H1 (cell line): ENCODE measurements at regions not wholly inside any gene's neighbourhood (a gene's known extent, or its start where the extent isn't known, plus 50 kb on each side); places are given as distances from the start of the nearest gene placed in this dataset.
A peak's percentile ranks its signal among the peaks of the same experiment; 100 is the strongest.

Experiments
- CTCF ChIA-PET: fragments of 300-600 bp; sonication (Branson Sonifier 250); formaldehyde crosslinking; loops from one replicate; lab custom pipeline; 2021; ENCODE audit not compliant: partially characterized antibody; lab: Charles Lee
- POLR2A ChIA-PET: fragments of 300-600 bp; sonication (Branson Sonifier 250); formaldehyde crosslinking; loops from one replicate; lab custom pipeline; 2021; ENCODE audit warnings: inconsistent platforms; ENCODE audit not compliant: partially characterized antibody; lab: Charles Lee
- DNase-seq, 2 experiments: peaks; one replicate each; pipeline versions ENCODE4 v3.0.0 to v3.0.0-alpha.2; 2010 to 2022; ENCODE audit warnings: low spot score in 2 of 2, low read depth in 1 of 2, mixed read lengths in 1 of 2
- FAIRE-seq: peaks from 2 replicates; lab custom pipeline; 2011; peaks lifted over from hg19 to GRCh38; lab: Jason Lieb, UNC
- H2AFZ ChIP-seq: 2 replicates; pipeline ENCODE4 v1.8.1; 2012; ENCODE audit warnings: low read length, inconsistent platforms
- H2AK5ac ChIP-seq: 2 replicates; pipeline ENCODE4 v1.6.1; 2013; ENCODE audit warnings: low read depth, low read length
- H2BK120ac ChIP-seq: replicated peaks from 2 replicates; pipeline ENCODE3; 2013; ENCODE audit warnings: low read depth, low read length, inconsistent platforms
- H2BK12ac ChIP-seq: 2 replicates; pipeline ENCODE4 v1.6.1; 2013; ENCODE audit warnings: low read depth, low read length
- H2BK15ac ChIP-seq: 2 replicates; pipeline ENCODE4 v1.6.1; 2013; ENCODE audit warnings: low read length
- H2BK20ac ChIP-seq: 2 replicates; pipeline ENCODE4 v1.6.1; 2013; ENCODE audit warnings: low read length
- H2BK5ac ChIP-seq: 2 replicates; pipeline ENCODE4 v1.6.1; 2013; ENCODE audit warnings: low read depth, low read length
- H3K14ac ChIP-seq: 2 replicates; pipeline ENCODE4 v1.6.1; 2013; ENCODE audit warnings: inconsistent platforms; ENCODE audit not compliant: insufficient read length
- H3K18ac ChIP-seq: 2 replicates; pipeline ENCODE4 v1.6.1; 2013; ENCODE audit warnings: low read length; ENCODE audit errors: extremely low read depth
- H3K23ac ChIP-seq: 2 replicates; pipeline ENCODE4 v1.6.1; 2013; ENCODE audit warnings: inconsistent platforms; ENCODE audit not compliant: insufficient read length
- H3K23me2 ChIP-seq: 2 replicates; pipeline ENCODE4 v1.6.1; 2013; ENCODE audit warnings: low read depth, low read length
- H3K27ac ChIP-seq: 2 replicates; pipeline ENCODE4 v1.6.1; 2011; ENCODE audit warnings: low read depth, low read length, inconsistent platforms
- H3K27me3 ChIP-seq, 4 experiments: replicated peaks in 1 of 4; 1 replicate in 1 of 4; 2 replicates in 3 of 4; pipeline versions ENCODE4 v1.6.1 to v1.8.1; 2011 to 2013; ENCODE audit warnings: low read length in 3 of 4, mild to moderate bottlenecking in 3 of 4, inconsistent platforms in 2 of 4, mixed read lengths in 2 of 4, moderate library complexity in 1 of 4; ENCODE audit not compliant: control insufficient read depth in 3 of 4, insufficient read depth in 3 of 4; ENCODE audit errors: extremely low read depth in 1 of 4
- H3K36me3 ChIP-seq, 4 experiments: 2 replicates each; pipeline versions ENCODE4 v1.6.1 to v1.8.1; 2011 to 2013; ENCODE audit warnings: mild to moderate bottlenecking in 4 of 4, low read length in 3 of 4, moderate library complexity in 2 of 4, control low read depth in 1 of 4, inconsistent platforms in 1 of 4; ENCODE audit not compliant: insufficient read depth in 4 of 4, control insufficient read depth in 2 of 4
- H3K4ac ChIP-seq: replicated peaks from 2 replicates; pipeline ENCODE3; 2013; ENCODE audit warnings: low read length, low read depth, mixed read lengths, inconsistent platforms; ENCODE audit not compliant: insufficient read length
- H3K4me1 ChIP-seq, 4 experiments: replicated peaks in 1 of 4; 1 replicate in 1 of 4; 2 replicates in 3 of 4; pipeline versions ENCODE4 v1.6.1 to v1.8.1; 2011 to 2013; ENCODE audit warnings: low read length in 3 of 4, inconsistent platforms in 2 of 4, mixed read lengths in 1 of 4; ENCODE audit not compliant: insufficient read depth in 4 of 4, control insufficient read depth in 3 of 4
- H3K4me2 ChIP-seq, 2 experiments: 2 replicates each; pipeline versions ENCODE4 v1.6.1 to v1.8.1; 2011 to 2013; ENCODE audit warnings: low read depth in 2 of 2, low read length in 2 of 2, control low read depth in 1 of 2, inconsistent platforms in 1 of 2, mild to moderate bottlenecking in 1 of 2; ENCODE audit not compliant: insufficient read depth in 1 of 2
- H3K4me3 ChIP-seq, 4 experiments: fragments of 200-600, 300-600 bp in 1 of 4; sonication (generic), shearing (Covaris generic), sonication (Bioruptor Twin) in 1 of 4; 2 replicates each; pipeline versions ENCODE4 v1.5.1 to v1.8.1; 2011 to 2016; ENCODE audit warnings: low read length in 4 of 4, low read depth in 3 of 4, control low read depth in 2 of 4, inconsistent platforms in 2 of 4, mild to moderate bottlenecking in 2 of 4, mixed read lengths in 1 of 4, moderate library complexity in 1 of 4; ENCODE audit not compliant: insufficient read depth in 2 of 4; ENCODE audit errors: extremely low read depth in 1 of 4
- H3K56ac ChIP-seq: replicated peaks from 2 replicates; pipeline ENCODE3; 2013; ENCODE audit warnings: low read depth, mild to moderate bottlenecking, mixed read lengths, low read length, inconsistent platforms; ENCODE audit not compliant: insufficient read length
- H3K79me1 ChIP-seq: 2 replicates; pipeline ENCODE4 v1.6.1; 2013; ENCODE audit warnings: low read depth, low read length, control low read depth
- H3K79me2 ChIP-seq, 2 experiments: 2 replicates each; pipeline versions ENCODE4 v1.6.1 to v1.8.1; 2012 to 2013; ENCODE audit warnings: low read length in 2 of 2, mild to moderate bottlenecking in 2 of 2, inconsistent platforms in 1 of 2; ENCODE audit not compliant: insufficient read depth in 2 of 2, control insufficient read depth in 1 of 2
- H3K9ac ChIP-seq, 4 experiments: replicated peaks in 1 of 4; 1 replicate in 1 of 4; 2 replicates in 3 of 4; pipeline versions ENCODE4 v1.6.1 to v1.8.1; 2011 to 2013; ENCODE audit warnings: low read depth in 3 of 4, low read length in 3 of 4, control low read depth in 2 of 4, mild to moderate bottlenecking in 2 of 4, moderate library complexity in 2 of 4, inconsistent platforms in 1 of 4; ENCODE audit errors: extremely low read depth in 1 of 4
- H3K9me3 ChIP-seq, 2 experiments: 2 replicates each; pipeline versions ENCODE4 v1.6.1 to v1.8.1; 2012 to 2013; ENCODE audit warnings: mild to moderate bottlenecking in 2 of 2, moderate library complexity in 2 of 2, control low read depth in 1 of 2, inconsistent platforms in 1 of 2, low read depth in 1 of 2, low read length in 1 of 2, mixed read lengths in 1 of 2; ENCODE audit not compliant: insufficient read depth in 2 of 2
- H4K20me1 ChIP-seq, 2 experiments: replicated peaks in 1 of 2; 2 replicates each; pipeline versions ENCODE3 to v1.8.1; 2011 to 2013; ENCODE audit warnings: inconsistent platforms in 2 of 2, low read length in 2 of 2, mild to moderate bottlenecking in 1 of 2; ENCODE audit not compliant: insufficient read depth in 2 of 2, control insufficient read depth in 1 of 2
- H4K5ac ChIP-seq: 2 replicates; pipeline ENCODE4 v1.6.1; 2013; ENCODE audit warnings: low read length, low read depth, mixed read lengths, inconsistent platforms; ENCODE audit not compliant: insufficient read length
- H4K8ac ChIP-seq: 2 replicates; pipeline ENCODE4 v1.8.0; 2013; ENCODE audit warnings: mild to moderate bottlenecking, moderate library complexity, low read length, inconsistent platforms; ENCODE audit not compliant: insufficient read depth; ENCODE audit errors: extremely low read depth
- H4K91ac ChIP-seq: replicated peaks from 2 replicates; pipeline ENCODE3; 2013; ENCODE audit warnings: low read length, mixed read lengths, inconsistent platforms; ENCODE audit not compliant: insufficient read length
- CBX8 ChIP-seq: fragments of 300-800, 300-1000 bp; sonication (generic); IDR thresholded peaks from 2 replicates; pipeline ENCODE4 v1.7.1; 2016; ENCODE audit warnings: low read depth, low read length, borderline replicate concordance
- CTBP2 ChIP-seq: IDR thresholded peaks from 2 replicates; pipeline ENCODE4 v1.7.0; 2011; ENCODE audit warnings: borderline replicate concordance, mild to moderate bottlenecking, moderate library complexity, mixed read lengths, low read length; ENCODE audit not compliant: insufficient read depth, insufficient read length
- EZH2 ChIP-seq: fragments of 200-600 bp; sonication (generic); IDR thresholded peaks from 2 replicates; pipeline ENCODE4 v1.7.1; 2012; ENCODE audit warnings: low read depth, mild to moderate bottlenecking, moderate library complexity, low read length, inconsistent platforms; ENCODE audit not compliant: severe bottlenecking
- MAFK ChIP-seq: IDR thresholded peaks from 2 replicates; pipeline ENCODE4 v1.6.1; 2012; ENCODE audit warnings: low read depth, mild to moderate bottlenecking, improper control_type of control experiment, low read length
- TBP ChIP-seq: IDR thresholded peaks from 2 replicates; pipeline ENCODE4 v1.6.1; 2011; ENCODE audit warnings: low read depth, low read length, improper control_type of control experiment
- ZNF274 ChIP-seq: IDR thresholded peaks from 2 replicates; pipeline ENCODE4 v1.7.0; 2012; ENCODE audit warnings: low read length, borderline replicate concordance; ENCODE audit errors: extremely low read depth
- WGBS, 2 experiments: shearing (Covaris generic) in 1 of 2; methylation state at CpG; one replicate each; pipeline versions ENCODE4 v1.1.6 to v1.1.7; 2013 to 2015; ENCODE audit warnings: low lambda C conversion rate in 2 of 2, mixed read lengths in 2 of 2, inconsistent platforms in 1 of 2, low coverage in 1 of 2, missing lambda C conversion rate in 1 of 2; ENCODE audit not compliant: insufficient replicate concordance in 2 of 2, insufficient coverage in 1 of 2, insufficient read length in 1 of 2; ENCODE audit errors: extremely low coverage in 1 of 2, missing lambda C conversion rate in 1 of 2; 5-methylcytosine and 5-hydroxymethylcytosine counted together

DNA sequence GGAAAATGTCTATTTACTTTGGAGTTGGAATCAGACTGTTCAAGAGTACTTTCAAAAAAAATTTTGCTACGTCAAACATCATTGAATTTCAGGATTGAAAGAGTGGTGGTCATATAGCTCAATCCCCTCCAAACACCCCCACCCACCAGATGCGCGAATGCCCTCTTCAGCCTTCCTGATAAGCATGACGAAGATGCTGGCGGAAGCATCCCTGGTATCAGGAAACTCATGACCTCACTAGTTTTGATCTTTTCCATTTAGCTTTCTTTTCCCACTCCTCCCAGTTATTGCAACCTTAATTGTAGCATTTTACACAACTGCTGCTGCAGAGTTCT, 104.4 kb downstream of the LEPR start:
- FAIRE-seq (no peak), DNase-seq (no peak)
- no peak overlapping the region for H3K56ac ChIP-seq
- H4K5ac ChIP-seq = no peak overlapping the region
- CTCF ChIA-PET = interaction anchor here (0.6 to 0.7 kb wide), 2 partner anchors 47 to 1072 kb away, joined by 3 to 4 read pairs; no protein-coding TSS in a partner anchor
- H3K79me2 ChIP-seq = no peaks in the 10 kb centered on the region
- POLR2A ChIA-PET = no interaction called here
- H4K20me1 ChIP-seq = no peaks in the 10 kb centered on the region
- no peak overlapping the region for H2BK5ac ChIP-seq
- no peak overlapping the region for H2BK12ac ChIP-seq
- H2AK5ac ChIP-seq = no peak overlapping the region
- H3K4ac ChIP-seq = no peak overlapping the region
- no peaks in the 10 kb centered on the region for H3K4me1 ChIP-seq
- no peak overlapping the region for H2BK15ac ChIP-seq
- TF ChIP-seq MAFK (no peak), ZNF274 (no peak), CBX8 (no peak), CTBP2 (no peak), TBP (no peak), EZH2 (no peak)
- no peak overlapping the region for H3K27ac ChIP-seq
- H2AFZ ChIP-seq = no peak overlapping the region
- H2BK20ac ChIP-seq = no peak overlapping the region
- H3K4me3 ChIP-seq = peak overlapping the region in 3 of 4 experiments; percentile 34 to 67 (median 60); a peak in 4 of 8 replicates
- H3K23ac ChIP-seq = no peak overlapping the region
- no peak overlapping the region for H4K8ac ChIP-seq
- 62% methylated on average over 5 of the region's 5 CpGs; no CpG with 5 or more reads in 1 of the 2 experiments for WGBS, 2 experiments
- no peak overlapping the region for H4K91ac ChIP-seq
- H3K27me3 ChIP-seq = peaks cover 14 to 26% (median 24%) of the 10 kb centered on the region in 4 experiments
- H3K79me1 ChIP-seq = no peaks in the 10 kb centered on the region
- no peak overlapping the region for H3K18ac ChIP-seq
- H3K14ac ChIP-seq = no peak overlapping the region
- H2BK120ac ChIP-seq = no peak overlapping the region
- H3K9me3 ChIP-seq = no peaks in the 10 kb centered on the region
- H3K4me2 ChIP-seq = peak overlapping the region; percentile 78 to 90
- H3K23me2 ChIP-seq = peaks cover 7% of the 10 kb centered on the region; the same call in 1 of the 2 replicates
- H3K9ac ChIP-seq = no peak overlapping the region; a peak in 1 of 7 replicates
- no peaks in the 10 kb centered on the region for H3K36me3 ChIP-seq
